ENCODE measurements at regions not wholly inside any gene's neighbourhood (a gene's known extent, or its start where the extent isn't known, plus 50 kb on each side); places are given as distances from the start of the nearest gene placed in this dataset.
"Not testable (repeated sequence)": the region's sequence is repeated elsewhere in the genome, so short reads cannot be mapped to it uniquely, and the experiment has no call there.

DNA sequence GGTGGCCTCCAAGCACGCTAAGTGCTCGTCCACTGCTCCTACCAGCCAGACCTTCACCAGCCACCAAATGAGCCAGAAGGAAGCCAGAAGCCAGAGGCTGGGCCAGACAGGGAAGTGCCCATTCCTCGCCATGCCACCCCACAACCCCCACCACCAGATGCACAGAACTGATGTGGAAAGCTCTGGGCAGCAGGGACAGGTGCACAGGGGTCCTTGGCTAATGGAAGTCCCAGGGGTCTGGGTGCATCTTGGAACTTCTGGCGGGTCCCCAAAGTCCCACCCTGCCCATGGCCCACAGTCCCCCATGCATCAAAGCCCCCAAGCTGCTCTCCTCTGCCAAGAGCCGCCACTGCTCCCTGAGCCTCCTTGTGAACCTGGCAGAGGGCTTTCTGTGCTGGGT is 173.1 kb upstream of the ID2 start:
- TF ChIP-seq CTCF (IDR thresholded peaks at IDR 0.05) = no peak
- no peak for TF ChIP-seq POLR2A (IDR thresholded peaks at IDR 0.05)
- no peaks in the 10 kb centered on the region for H3K27me3 ChIP-seq
- no peaks in the 10 kb centered on the region for H3K4me1 ChIP-seq (replicated peaks in 1 of 2)
- no peak overlapping the region for H3K27ac ChIP-seq
- 79 to 100% (median 93%) methylated on average over 3 to 5 of the region's 5 CpGs for WGBS, 4 donors
- no peaks in the 10 kb centered on the region for H3K9me3 ChIP-seq (replicated peaks in 1 of 3)
- no peak for DNase-seq
- no peak overlapping the region for H3K4me3 ChIP-seq
- intact Hi-C loops (cut with DNase I) = no loop called here
- no peaks in the 10 kb centered on the region for H3K36me3 ChIP-seq (replicated peaks in 1 of 2)

DNA sequence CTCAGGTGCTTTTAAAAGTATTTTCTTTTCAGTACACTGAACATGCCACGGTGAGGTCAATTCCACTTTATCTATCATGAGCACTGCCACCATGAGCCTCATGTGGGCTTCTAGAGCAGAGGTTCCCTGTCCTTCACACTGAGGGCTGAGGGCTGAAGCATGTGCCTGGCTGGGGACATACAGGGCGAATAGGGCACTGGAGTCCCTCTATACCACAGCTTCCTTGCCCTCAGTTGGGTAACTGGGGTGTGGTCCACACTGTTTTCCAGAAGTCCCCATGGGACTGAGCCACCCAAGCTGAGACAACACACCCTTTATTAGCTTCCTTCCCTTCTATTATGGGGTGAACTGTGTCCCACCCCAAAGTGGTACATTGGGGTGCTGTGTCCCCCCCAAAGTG is 172.2 kb upstream of the ID2 start:
- Histone ChIP-seq H3K4me3 (no peak overlapping the region), H3K36me3 (replicated peaks in 1 of 2) (no peaks in the 10 kb centered on the region), H3K4me1 (replicated peaks in 1 of 2) (peaks cover under 1 to 2% of the 10 kb centered on the region in 2 donors), H3K27me3 (no peaks in the 10 kb centered on the region), H3K9me3 (replicated peaks in 1 of 3) (no peaks in the 10 kb centered on the region), H3K27ac (no peak overlapping the region)
- DNase-seq = no peak
- 83 to 96% (median 91%) methylated on average over 2 of the region's 2 CpGs for WGBS, 4 donors
- intact Hi-C loops (cut with DNase I) = loop anchor here in 1 of 2 donors (10.0 kb wide), 1 partner anchor 175 kb away; the partner anchor contains the start of gene ID2
- TF ChIP-seq POLR2A (IDR thresholded peaks at IDR 0.05) = no peak
- TF ChIP-seq CTCF (IDR thresholded peaks at IDR 0.05) = no peak

DNA sequence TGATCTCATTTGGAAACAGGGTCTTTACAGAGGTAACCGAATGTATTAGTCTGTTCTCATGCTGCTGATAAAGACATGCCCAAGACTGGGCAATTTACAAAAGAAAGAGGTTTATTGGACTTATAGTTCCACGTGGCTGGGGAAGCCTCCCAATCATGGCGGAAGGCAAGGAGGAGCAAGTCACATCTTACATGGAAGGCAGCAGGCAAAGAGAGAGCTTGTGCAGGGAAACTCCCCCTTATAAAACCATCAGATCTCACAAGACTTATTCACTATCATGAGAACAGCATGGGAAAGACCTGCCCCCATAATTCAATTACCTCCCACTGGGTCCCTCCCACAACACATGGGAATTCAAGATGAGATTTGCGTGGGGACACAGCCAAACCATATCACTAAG is 171.8 kb upstream of the ID2 start:
- not testable (repeated sequence) for DNase-seq; H3K9me3 ChIP-seq (replicated peaks in 1 of 3); H3K36me3 ChIP-seq (replicated peaks in 1 of 2); H3K4me3 ChIP-seq; H3K27ac ChIP-seq; H3K27me3 ChIP-seq; H3K4me1 ChIP-seq (replicated peaks in 1 of 2)
- 92 to 97% (median 95%) methylated on average over 4 of the region's 4 CpGs for WGBS, 4 donors
- intact Hi-C loops (cut with DNase I) = loop anchor here in 1 of 2 donors (10.0 kb wide), 1 partner anchor 175 kb away; the partner anchor contains the start of gene ID2

GRCh38 chr2:8510519-8510918 is 171.3 kb upstream of the ID2 start:
- DNase-seq = no peak
- 51 to 90% (median 67%) methylated on average over 3 of the region's 3 CpGs for WGBS, 4 donors
- Histone ChIP-seq H3K9me3 (replicated peaks in 1 of 3) (no peaks in the 10 kb centered on the region), H3K4me3 (no peak overlapping the region), H3K27ac (no peak overlapping the region), H3K27me3 (no peaks in the 10 kb centered on the region), H3K4me1 (replicated peaks in 1 of 2) (peaks cover 9 to 11% of the 10 kb centered on the region in 2 donors), H3K36me3 (replicated peaks in 1 of 2) (no peaks in the 10 kb centered on the region)
- TF ChIP-seq CTCF (IDR thresholded peaks at IDR 0.05) (no peak), POLR2A (IDR thresholded peaks at IDR 0.05) (no peak)
- intact Hi-C loops (cut with DNase I) = loop anchor here in 1 of 2 donors (10.0 kb wide), 1 partner anchor 174 kb away; the partner anchor contains the start of gene ID2

- intact Hi-C loops (cut with DNase I) = loop anchor here in 1 of 2 donors (10.0 kb wide), 1 partner anchor 173 kb away; the partner anchor contains the start of gene ID2
- no peaks in the 10 kb centered on the region for H3K9me3 ChIP-seq (replicated peaks in 1 of 3)
- H3K27me3 ChIP-seq = no peaks in the 10 kb centered on the region
- H3K36me3 ChIP-seq (replicated peaks in 1 of 2) = no peaks in the 10 kb centered on the region
- 91 to 100% (median 97%) methylated on average over 1 of the region's 1 CpG for WGBS, 4 donors
- TF ChIP-seq CTCF (IDR thresholded peaks at IDR 0.05) = no peak
- TF ChIP-seq POLR2A (IDR thresholded peaks at IDR 0.05) = no peak
- H3K4me3 ChIP-seq = no peak overlapping the region
- peaks cover 10 to 11% of the 10 kb centered on the region in 2 donors for H3K4me1 ChIP-seq (replicated peaks in 1 of 2)
- no peak overlapping the region for H3K27ac ChIP-seq
- DNase-seq = peak in 1 of 7 donors; percentile 35
These were observed 169.8 kb upstream of the ID2 start for GRCh38 chr2:8511868-8512612.

Data from adrenal gland (tissue), 9 donors.